SU-DHL-6 (cell line): ENCODE measurements at regions not wholly inside any gene's neighbourhood (a gene's known extent, or its start where the extent isn't known, plus 50 kb on each side); places are given as distances from the start of the nearest gene placed in this dataset.

Experiments
- H2AFZ ChIP-seq: fragments of 200-600 bp; sonication (generic); 2 replicates; pipeline ENCODE4 v1.6.1; 2014; ENCODE audit warnings: low read depth, mild to moderate bottlenecking, moderate library complexity, mixed read lengths, antibody characterized with exemption, low read length; ENCODE audit not compliant: severe bottlenecking
- H3F3A ChIP-seq: fragments of 200-600 bp; shearing (Covaris generic); 2 replicates; pipeline ENCODE4 v1.6.0; 2016; ENCODE audit warnings: antibody characterized with exemption, mild to moderate bottlenecking; ENCODE audit not compliant: insufficient read depth
- H3K27ac ChIP-seq: fragments of 200-600 bp; sonication (generic); 2 replicates; pipeline ENCODE4 v1.5.1; 2016; ENCODE audit warnings: low read depth, mild to moderate bottlenecking, low read length, moderate library complexity, mixed read lengths
- H3K27me3 ChIP-seq: fragments of 200-600 bp; sonication (generic), shearing (Covaris generic); 2 replicates; pipeline ENCODE4 v1.6.0; 2014; ENCODE audit warnings: mild to moderate bottlenecking, low read length
- H3K36me3 ChIP-seq: fragments of 200-600 bp; sonication (generic); 2 replicates; pipeline ENCODE4 v1.6.1; 2014; ENCODE audit warnings: mild to moderate bottlenecking, low read length, mixed read lengths
- H3K4me2 ChIP-seq: fragments of 300-600, 200-600 bp; shearing (Covaris generic), sonication (generic); 2 replicates; pipeline ENCODE4 v1.6.0; 2014; ENCODE audit warnings: low read length, low read depth, mild to moderate bottlenecking; ENCODE audit not compliant: poor library complexity, severe bottlenecking
- H3K4me3 ChIP-seq: fragments of 200-600 bp; sonication (generic); 2 replicates; pipeline ENCODE4 v1.5.1; 2014; ENCODE audit warnings: antibody characterized with exemption, low read length, mild to moderate bottlenecking, mixed read lengths; ENCODE audit not compliant: insufficient read depth, poor library complexity, severe bottlenecking
- H3K79me2 ChIP-seq: fragments of 200-600 bp; sonication (generic); 2 replicates; pipeline ENCODE4 v1.6.1; 2014; ENCODE audit warnings: mild to moderate bottlenecking, low read length, moderate library complexity; ENCODE audit not compliant: insufficient read depth
- H3K9ac ChIP-seq: fragments of 200-600 bp; sonication (generic); 2 replicates; pipeline ENCODE4 v1.7.0; 2014; ENCODE audit warnings: mild to moderate bottlenecking, low read length
- H3K9me2 ChIP-seq: fragments of 200-600 bp; sonication (generic); replicated peaks from 2 replicates; pipeline ENCODE4 v1.6.1; 2014; ENCODE audit warnings: low read length; ENCODE audit not compliant: insufficient read depth
- H3K9me3 ChIP-seq: fragments of 200-600 bp; sonication (generic); 2 replicates; pipeline ENCODE4 v1.6.1; 2014; ENCODE audit warnings: low read length, mixed read lengths; ENCODE audit not compliant: insufficient read depth
- H4K20me1 ChIP-seq: fragments of 200-600 bp; sonication (generic); 2 replicates; pipeline ENCODE4 v1.6.1; 2014; ENCODE audit warnings: low read depth, mild to moderate bottlenecking, antibody characterized with exemption, low read length, moderate library complexity, mixed read lengths
- CTCF ChIP-seq: fragments of 200-600 bp; sonication (generic); IDR thresholded peaks from one replicate; pipeline ENCODE4 v1.5.1; 2017; ENCODE audit warnings: antibody characterized with exemption, mild to moderate bottlenecking, low read length, moderate library complexity; ENCODE audit not compliant: insufficient read depth, poor library complexity, severe bottlenecking
- EZH2phosphoT487 ChIP-seq: fragments of 200-600 bp; sonication (generic), shearing (Covaris generic); conservative IDR thresholded peaks from 2 replicates; pipeline ENCODE4 v1.6.1; 2018; ENCODE audit warnings: mild to moderate bottlenecking, antibody characterized with exemption, low read length, moderate library complexity, mixed read lengths

- no peak overlapping the region for H3K27ac ChIP-seq
- H3K9ac ChIP-seq = no peak overlapping the region
- H3K9me2 ChIP-seq = no peaks in the 10 kb centered on the region
- H4K20me1 ChIP-seq = no peaks in the 10 kb centered on the region
- H2AFZ ChIP-seq = no peak overlapping the region
- H3K4me3 ChIP-seq = no peak overlapping the region
- no peaks in the 10 kb centered on the region for H3K36me3 ChIP-seq
- no peaks in the 10 kb centered on the region for H3K9me3 ChIP-seq
- H3F3A ChIP-seq = no peaks in the 10 kb centered on the region
- H3K79me2 ChIP-seq = no peaks in the 10 kb centered on the region
- TF ChIP-seq EZH2phosphoT487 (no peak), CTCF (no peak)
- no peaks in the 10 kb centered on the region for H3K27me3 ChIP-seq
- no peak overlapping the region for H3K4me2 ChIP-seq
These were observed 141.9 kb upstream of the DLX2 start for GRCh38 chr2:172244419-172245130.

- Histone ChIP-seq H4K20me1 (no peaks in the 10 kb centered on the region), H3K4me3 (no peak overlapping the region), H3K9me3 (no peaks in the 10 kb centered on the region), H3K27me3 (no peaks in the 10 kb centered on the region), H3K36me3 (no peaks in the 10 kb centered on the region), H3K27ac (no peak overlapping the region), H3K9me2 (no peaks in the 10 kb centered on the region), H3K4me2 (no peak overlapping the region), H3K9ac (no peak overlapping the region), H2AFZ (no peak overlapping the region), H3F3A (no peaks in the 10 kb centered on the region), H3K79me2 (no peaks in the 10 kb centered on the region)
- TF ChIP-seq CTCF (no peak), EZH2phosphoT487 (no peak)
These were observed 143.9 kb upstream of the DLX2 start for GRCh38 chr2:172246649-172247048.

GRCh38 chr2:172247203-172247602 lies 144.5 kb upstream of the DLX2 start:
- H3K9me2 ChIP-seq = no peaks in the 10 kb centered on the region
- no peaks in the 10 kb centered on the region for H3K27me3 ChIP-seq
- H3K4me3 ChIP-seq = no peak overlapping the region
- no peak overlapping the region for H3K9ac ChIP-seq
- H3F3A ChIP-seq = no peaks in the 10 kb centered on the region
- H3K79me2 ChIP-seq = no peaks in the 10 kb centered on the region
- no peak overlapping the region for H3K27ac ChIP-seq
- no peak overlapping the region for H2AFZ ChIP-seq
- no peaks in the 10 kb centered on the region for H3K9me3 ChIP-seq
- H4K20me1 ChIP-seq = no peaks in the 10 kb centered on the region
- TF ChIP-seq CTCF (no peak), EZH2phosphoT487 (no peak)
- H3K36me3 ChIP-seq = no peaks in the 10 kb centered on the region
- H3K4me2 ChIP-seq = no peak overlapping the region
